ENCODE measurements at regions not wholly inside any gene's neighbourhood (a gene's known extent, or its start where the extent isn't known, plus 50 kb on each side); places are given as distances from the start of the nearest gene placed in this dataset.

- no peaks in the 10 kb centered on the region for H3K27me3 ChIP-seq (replicated peaks; ENCODE audit: insufficient read depth)
- H3K36me3 ChIP-seq, result no peaks in the 10 kb centered on the region
- no peaks in the 10 kb centered on the region for H3K9me3 ChIP-seq
- no peaks in the 10 kb centered on the region for H3K4me1 ChIP-seq (replicated peaks)
- DNase-seq (ENCODE audit: low spot score), result no peak
- no peak overlapping the region for H3K4me3 ChIP-seq
- no peak overlapping the region for H3K27ac ChIP-seq
- TF ChIP-seq POLR2AphosphoS5 (IDR thresholded peaks at IDR 0.05), result no peak
- TF ChIP-seq POLR2A (IDR thresholded peaks at IDR 0.05), result no peak
- TF ChIP-seq CTCF (IDR thresholded peaks at IDR 0.05), result no peak
- intact Hi-C loops (cut with DNase I), result no loop called here
These were observed 85.4 kb upstream of the HCRTR2 start for GRCh38 chr6:55088902-55089301.

- Histone ChIP-seq H3K9me3 (no peaks in the 10 kb centered on the region), H3K36me3 (no peaks in the 10 kb centered on the region), H3K27ac (no peak overlapping the region), H3K4me3 (no peak overlapping the region), H3K4me1 (replicated peaks) (no peaks in the 10 kb centered on the region), H3K27me3 (replicated peaks; ENCODE audit: insufficient read depth) (no peaks in the 10 kb centered on the region)
- WGBS, result 96% methylated on average over 2 of the region's 2 CpGs
- intact Hi-C loops (cut with DNase I), result no loop called here
- TF ChIP-seq POLR2AphosphoS5 (IDR thresholded peaks at IDR 0.05) (no peak), POLR2A (IDR thresholded peaks at IDR 0.05) (no peak), CTCF (IDR thresholded peaks at IDR 0.05) (no peak)
- no peak for DNase-seq (ENCODE audit: low spot score)
These were observed 85.0 kb upstream of the HCRTR2 start for GRCh38 chr6:55089325-55089724.

GRCh38 chr6:55100686-55101085 lies 73.6 kb upstream of the HCRTR2 start:
- TF ChIP-seq CTCF (IDR thresholded peaks at IDR 0.05) (no peak), POLR2A (IDR thresholded peaks at IDR 0.05) (no peak), POLR2AphosphoS5 (IDR thresholded peaks at IDR 0.05) (no peak)
- no peaks in the 10 kb centered on the region for H3K9me3 ChIP-seq
- 47% methylated on average over 3 of the region's 3 CpGs for WGBS
- H3K4me3 ChIP-seq, result no peak overlapping the region
- DNase-seq (ENCODE audit: low spot score), result no peak
- intact Hi-C loops (cut with DNase I), result no loop called here
- no peaks in the 10 kb centered on the region for H3K27me3 ChIP-seq (replicated peaks; ENCODE audit: insufficient read depth)
- H3K4me1 ChIP-seq (replicated peaks), result no peaks in the 10 kb centered on the region
- no peaks in the 10 kb centered on the region for H3K36me3 ChIP-seq
- H3K27ac ChIP-seq, result no peak overlapping the region

- TF ChIP-seq CTCF (IDR thresholded peaks at IDR 0.05) (no peak), POLR2AphosphoS5 (IDR thresholded peaks at IDR 0.05) (no peak), POLR2A (IDR thresholded peaks at IDR 0.05) (no peak)
- Histone ChIP-seq H3K27me3 (replicated peaks; ENCODE audit: insufficient read depth) (no peaks in the 10 kb centered on the region), H3K4me1 (replicated peaks) (no peaks in the 10 kb centered on the region), H3K4me3 (no peak overlapping the region), H3K27ac (no peak overlapping the region), H3K9me3 (no peaks in the 10 kb centered on the region), H3K36me3 (no peaks in the 10 kb centered on the region)
- intact Hi-C loops (cut with DNase I), result no loop called here
- no peak for DNase-seq (ENCODE audit: low spot score)
- WGBS, result 99% methylated on average over 2 of the region's 2 CpGs
These were observed 73.2 kb upstream of the HCRTR2 start for GRCh38 chr6:55101157-55101556.

GRCh38 chr6:55108134-55109130 lies 65.9 kb upstream of the HCRTR2 start:
- no peak overlapping the region for H3K4me3 ChIP-seq
- H3K27me3 ChIP-seq (replicated peaks; ENCODE audit: insufficient read depth), result no peaks in the 10 kb centered on the region
- no peaks in the 10 kb centered on the region for H3K9me3 ChIP-seq
- H3K4me1 ChIP-seq (replicated peaks), result no peaks in the 10 kb centered on the region
- no peak overlapping the region for H3K27ac ChIP-seq
- DNase-seq (ENCODE audit: low spot score), result no peak
- intact Hi-C loops (cut with DNase I), result no loop called here
- 46% methylated on average over 6 of the region's 6 CpGs for WGBS
- no peaks in the 10 kb centered on the region for H3K36me3 ChIP-seq
- TF ChIP-seq POLR2AphosphoS5 (IDR thresholded peaks at IDR 0.05), result no peak
- TF ChIP-seq POLR2A (IDR thresholded peaks at IDR 0.05), result no peak
